ENCODE measurements at regions not wholly inside any gene's neighbourhood (a gene's known extent, or its start where the extent isn't known, plus 50 kb on each side); places are given as distances from the start of the nearest gene placed in this dataset.
A peak's percentile ranks its signal among the peaks of the same experiment; 100 is the strongest.

- H3K9me3 ChIP-seq: no peaks in the 10 kb centered on the region
- no peaks in the 10 kb centered on the region for H3K27me3 ChIP-seq (ENCODE audit: insufficient read depth in 3 of 3, low read length in 2 of 3)
- H3K4me3 ChIP-seq: peak overlapping the region; percentile 83
- TF ChIP-seq CTCF (IDR thresholded peaks at IDR 0.05): no peak
- DNase-seq (peak; percentile 97 to 98), ATAC-seq (peak; percentile 90 to 95 (median 92))
- H3K36me3 ChIP-seq (ENCODE audit: insufficient read depth in 1 of 2, low read depth in 1 of 2): no peaks in the 10 kb centered on the region
- 2 to 3% (median 2%) methylated on average over 44 to 68 of the region's 68 CpGs for WGBS, 3 donors
- H3K27ac ChIP-seq: peak overlapping the region; percentile 97
- peaks cover 7% of the 10 kb centered on the region for H3K4me1 ChIP-seq
- intact Hi-C loops (cut with DNase I): loop anchor here (2.0 to 10.0 kb wide), 5 partner anchors 45 to 819 kb away; partner anchors contain the start of gene ZNF438 (in 1 of the 2)
These were observed 284.4 kb downstream of the ZEB1 start for GRCh38 chr10:31603235-31604087.

GRCh38 chr10:31602541-31603234 lies 283.7 kb downstream of the ZEB1 start:
- no peaks in the 10 kb centered on the region for H3K36me3 ChIP-seq (ENCODE audit: insufficient read depth in 1 of 2, low read depth in 1 of 2)
- no peak for TF ChIP-seq CTCF (IDR thresholded peaks at IDR 0.05)
- H3K27me3 ChIP-seq (ENCODE audit: insufficient read depth in 3 of 3, low read length in 2 of 3): no peaks in the 10 kb centered on the region
- DNase-seq (peak; percentile 92 to 95), ATAC-seq (peak; percentile 76 to 87 (median 78))
- H3K4me1 ChIP-seq: peaks cover 7% of the 10 kb centered on the region
- peak overlapping the region; percentile 97 for H3K27ac ChIP-seq
- intact Hi-C loops (cut with DNase I): loop anchor here (5.0 to 10.0 kb wide), 4 partner anchors 80 to 818 kb away; partner anchors contain the start of gene ZNF438 (in 1 of the 2)
- H3K9me3 ChIP-seq: no peaks in the 10 kb centered on the region
- WGBS, 3 donors: 4 to 5% (median 5%) methylated on average over 22 of the region's 22 CpGs
- H3K4me3 ChIP-seq: peak overlapping the region; percentile 83

- DNase-seq (no peak), ATAC-seq (no peak)
- Histone ChIP-seq H3K4me1 (peaks cover 7% of the 10 kb centered on the region), H3K4me3 (no peak overlapping the region), H3K27ac (no peak overlapping the region), H3K27me3 (ENCODE audit: insufficient read depth in 3 of 3, low read length in 2 of 3) (no peaks in the 10 kb centered on the region), H3K36me3 (ENCODE audit: insufficient read depth in 1 of 2, low read depth in 1 of 2) (no peaks in the 10 kb centered on the region), H3K9me3 (no peaks in the 10 kb centered on the region)
- intact Hi-C loops (cut with DNase I): loop anchor here (5.0 to 10.0 kb wide), 4 partner anchors 79 to 816 kb away; partner anchors contain the start of gene ZNF438 (in 1 of the 2)
- TF ChIP-seq CTCF (IDR thresholded peaks at IDR 0.05): no peak
- WGBS, 3 donors: 95 to 98% (median 95%) methylated on average over 3 of the region's 3 CpGs
These were observed 282.1 kb downstream of the ZEB1 start for GRCh38 chr10:31601136-31601535.

GRCh38 chr10:31599626-31600504 lies 280.8 kb downstream of the ZEB1 start:
- WGBS, 3 donors: 60 to 67% (median 66%) methylated on average over 9 of the region's 9 CpGs
- ATAC-seq (no peak), DNase-seq (no peak)
- Histone ChIP-seq H3K27ac (no peak overlapping the region), H3K36me3 (ENCODE audit: insufficient read depth in 1 of 2, low read depth in 1 of 2) (no peaks in the 10 kb centered on the region), H3K9me3 (no peaks in the 10 kb centered on the region), H3K4me1 (peaks cover 7% of the 10 kb centered on the region), H3K27me3 (ENCODE audit: insufficient read depth in 3 of 3, low read length in 2 of 3) (no peaks in the 10 kb centered on the region), H3K4me3 (no peak overlapping the region)
- intact Hi-C loops (cut with DNase I): loop anchor here (5.0 to 10.0 kb wide), 4 partner anchors 78 to 815 kb away; partner anchors contain the start of gene ZNF438 (in 1 of the 2)
- TF ChIP-seq CTCF (IDR thresholded peaks at IDR 0.05): no peak

Data from psoas muscle (tissue), 7 donors.